Activated CD8-positive, alpha-beta T cell treated with anti-CD3 and anti-CD28 coated beads for 36 hours (primary cell): ENCODE measurements at regions not wholly inside any gene's neighbourhood (a gene's known extent, or its start where the extent isn't known, plus 50 kb on each side); places are given as distances from the start of the nearest gene placed in this dataset.
"Not testable (repeated sequence)": the region's sequence is repeated elsewhere in the genome, so short reads cannot be mapped to it uniquely, and the experiment has no call there.

ENCODE experiments used
- ATAC-seq: fragments of 200-7000 bp; cut with Tn5 transposase; one replicate; pipeline ENCODE4 v1.10.0; 2021; ENCODE audit warnings: mild to moderate bottlenecking, moderate library complexity
- CTCF ChIA-PET: fragments of 350-600 bp; sonication (Branson Sonifier 250); formaldehyde crosslinking; loops from one replicate; lab custom pipeline; 2021; ENCODE audit warnings: antibody characterized with exemption; lab: Charles Lee
- POLR2A ChIA-PET: fragments of 350-600 bp; sonication (Branson Sonifier 250); formaldehyde crosslinking; loops from one replicate; lab custom pipeline; 2021; ENCODE audit warnings: antibody characterized with exemption; lab: Charles Lee
- DNase-seq: peaks from one replicate; pipeline ENCODE4 v3.0.0-alpha.2; 2020
- H3K27ac Mint-ChIP-seq: one replicate; pipeline ENCODE4 v1.8.0; 2021; ENCODE audit warnings: mild to moderate bottlenecking, mixed read lengths
- H3K27me3 Mint-ChIP-seq: one replicate; pipeline ENCODE4 v1.8.0; 2021; ENCODE audit warnings: mixed read lengths
- H3K36me3 Mint-ChIP-seq: one replicate; pipeline ENCODE4 v1.8.0; 2021; ENCODE audit warnings: low read depth, mixed read lengths
- H3K4me1 Mint-ChIP-seq: one replicate; pipeline ENCODE4 v1.8.0; 2021; ENCODE audit warnings: low read depth, mixed read lengths
- H3K4me3 Mint-ChIP-seq: one replicate; pipeline ENCODE4 v1.8.0; 2021; ENCODE audit warnings: mild to moderate bottlenecking, moderate library complexity, mixed read lengths
- H3K9me3 Mint-ChIP-seq: one replicate; pipeline ENCODE4 v1.8.0; 2021; ENCODE audit warnings: mixed read lengths
- intact Hi-C: fragments of 100-400 bp; cut with micrococcal nuclease; formaldehyde crosslinking; loops from one replicate; pipeline ENCODE4 v1.10.0; 2022
- TF ChIP-seq, protein P1 (sequence below): fragments of 200-600 bp; IDR thresholded peaks from one replicate; pipeline ENCODE4 v1.8.0; 2022; ENCODE audit warnings: antibody characterized with exemption, mild to moderate bottlenecking

DNA sequence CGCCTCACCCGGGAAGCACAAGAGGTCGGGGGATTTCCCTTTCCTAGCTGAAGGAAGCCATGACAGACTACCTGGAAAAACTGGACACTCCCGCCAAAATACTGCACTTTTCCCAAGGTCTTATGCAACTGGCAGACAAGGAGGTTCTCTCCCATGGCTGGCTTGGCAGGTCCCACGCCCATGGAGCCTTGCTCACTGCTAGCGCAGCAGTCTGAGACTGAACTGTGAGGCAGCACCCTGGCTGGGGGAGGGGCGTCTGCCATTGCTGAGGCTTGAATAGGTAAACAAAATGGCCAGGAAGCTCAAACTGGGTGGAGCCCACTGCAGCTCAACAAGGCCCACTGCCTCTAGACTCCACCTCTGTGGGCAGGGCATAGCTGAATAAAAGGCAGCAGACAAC is 92.1 kb downstream of the C4BPA start:
- H3K4me1 Mint-ChIP-seq, ATAC-seq, H3K27ac Mint-ChIP-seq, POLR2A ChIA-PET, CTCF ChIA-PET, H3K4me3 Mint-ChIP-seq, intact Hi-C loops, DNase-seq, H3K36me3 Mint-ChIP-seq: not testable (repeated sequence)
- H3K27me3 Mint-ChIP-seq, result peaks cover 11% of the 10 kb centered on the region
- H3K9me3 Mint-ChIP-seq, result peaks cover 11% of the 10 kb centered on the region

DNA sequence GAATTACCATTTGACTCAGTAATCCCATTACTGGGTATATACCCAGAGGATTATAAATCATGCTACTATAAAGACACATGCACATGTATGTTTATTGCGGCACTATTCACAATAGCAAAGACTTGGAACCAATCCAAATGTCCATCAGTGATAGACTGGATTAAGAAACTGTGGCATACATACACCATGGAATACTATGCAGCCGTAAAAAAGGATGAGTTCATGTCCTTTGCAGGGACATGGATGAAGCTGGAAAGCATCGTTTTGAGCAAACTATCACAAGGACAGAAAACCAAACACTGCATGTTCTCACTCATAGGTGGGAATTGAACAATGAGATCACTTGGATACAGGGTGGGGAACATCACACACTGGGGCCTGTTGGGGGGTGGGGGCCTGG is 97.5 kb downstream of the C4BPA start:
- H3K27me3 Mint-ChIP-seq, intact Hi-C loops: not testable (repeated sequence)

DNA sequence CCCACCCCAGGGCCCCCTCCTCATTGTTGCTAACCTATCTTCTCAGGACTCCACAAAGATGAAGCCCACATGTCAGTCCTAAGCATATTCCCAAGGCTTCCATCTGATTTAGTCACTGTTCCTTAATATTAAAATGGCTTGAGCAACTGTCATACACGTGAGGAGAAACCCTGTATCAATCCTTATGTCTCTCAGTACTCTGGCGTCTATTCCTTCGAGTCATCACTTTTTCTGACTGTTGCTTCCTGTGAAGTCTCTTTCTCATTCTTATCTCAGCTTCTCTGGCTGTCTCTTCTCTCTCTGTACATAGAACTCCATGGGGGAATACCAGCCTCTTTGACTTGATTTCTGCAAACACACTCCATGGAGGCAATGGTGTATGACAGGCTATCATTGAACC is 98.4 kb downstream of the C4BPA start:
- intact Hi-C loops, result no loop called here
- ChIA-PET CTCF (no interaction called here), POLR2A (no interaction called here)
- Mint-ChIP-seq H3K27ac (no peak overlapping the region), H3K4me3 (no peak overlapping the region), H3K4me1 (peaks cover 4% of the 10 kb centered on the region), H3K9me3 (peaks cover 15% of the 10 kb centered on the region), H3K27me3 (no peaks in the 10 kb centered on the region), H3K36me3 (peaks cover 6% of the 10 kb centered on the region)
- TF ChIP-seq, protein P1, sequence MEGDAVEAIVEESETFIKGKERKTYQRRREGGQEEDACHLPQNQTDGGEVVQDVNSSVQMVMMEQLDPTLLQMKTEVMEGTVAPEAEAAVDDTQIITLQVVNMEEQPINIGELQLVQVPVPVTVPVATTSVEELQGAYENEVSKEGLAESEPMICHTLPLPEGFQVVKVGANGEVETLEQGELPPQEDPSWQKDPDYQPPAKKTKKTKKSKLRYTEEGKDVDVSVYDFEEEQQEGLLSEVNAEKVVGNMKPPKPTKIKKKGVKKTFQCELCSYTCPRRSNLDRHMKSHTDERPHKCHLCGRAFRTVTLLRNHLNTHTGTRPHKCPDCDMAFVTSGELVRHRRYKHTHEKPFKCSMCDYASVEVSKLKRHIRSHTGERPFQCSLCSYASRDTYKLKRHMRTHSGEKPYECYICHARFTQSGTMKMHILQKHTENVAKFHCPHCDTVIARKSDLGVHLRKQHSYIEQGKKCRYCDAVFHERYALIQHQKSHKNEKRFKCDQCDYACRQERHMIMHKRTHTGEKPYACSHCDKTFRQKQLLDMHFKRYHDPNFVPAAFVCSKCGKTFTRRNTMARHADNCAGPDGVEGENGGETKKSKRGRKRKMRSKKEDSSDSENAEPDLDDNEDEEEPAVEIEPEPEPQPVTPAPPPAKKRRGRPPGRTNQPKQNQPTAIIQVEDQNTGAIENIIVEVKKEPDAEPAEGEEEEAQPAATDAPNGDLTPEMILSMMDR, result no peak
- no peak for ATAC-seq
- DNase-seq, result no peak

More for the DNA sequence above, 97.5 kb downstream of the C4BPA start:
- CTCF ChIA-PET, DNase-seq, H3K4me3 Mint-ChIP-seq, H3K4me1 Mint-ChIP-seq, ATAC-seq, H3K36me3 Mint-ChIP-seq, H3K27ac Mint-ChIP-seq, POLR2A ChIA-PET: not testable (repeated sequence)
- peaks cover 19% of the 10 kb centered on the region for H3K9me3 Mint-ChIP-seq

DNA sequence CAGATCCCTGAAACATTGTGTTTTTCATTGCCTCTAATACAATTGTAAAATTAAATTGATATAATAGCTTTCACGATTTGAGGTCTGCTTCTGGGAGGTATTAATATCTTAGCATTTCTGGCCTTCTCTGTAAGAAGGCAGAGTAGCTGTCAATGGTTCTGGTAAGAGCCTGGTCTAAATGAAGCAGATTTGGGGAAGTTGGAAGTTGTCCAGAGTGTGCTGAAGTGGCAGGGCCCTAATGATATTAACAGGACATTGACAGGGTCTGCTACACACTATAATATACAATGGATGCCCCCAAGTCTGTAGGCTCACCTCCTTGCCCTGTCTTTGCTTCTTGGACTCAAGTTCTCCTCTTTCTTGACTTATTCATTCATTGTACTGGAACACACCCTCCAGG is 99.5 kb downstream of the C4BPA start:
- CTCF ChIA-PET, result no interaction called here
- Mint-ChIP-seq H3K4me1 (peaks cover 4% of the 10 kb centered on the region), H3K9me3 (peaks cover 18% of the 10 kb centered on the region), H3K27me3 (no peaks in the 10 kb centered on the region), H3K27ac (no peak overlapping the region), H3K4me3 (no peak overlapping the region), H3K36me3 (peaks cover 9% of the 10 kb centered on the region)
- intact Hi-C loops, result no loop called here
- TF ChIP-seq, protein P1, result no peak
- POLR2A ChIA-PET, result no interaction called here
- DNase-seq, result no peak
- ATAC-seq, result no peak

DNA sequence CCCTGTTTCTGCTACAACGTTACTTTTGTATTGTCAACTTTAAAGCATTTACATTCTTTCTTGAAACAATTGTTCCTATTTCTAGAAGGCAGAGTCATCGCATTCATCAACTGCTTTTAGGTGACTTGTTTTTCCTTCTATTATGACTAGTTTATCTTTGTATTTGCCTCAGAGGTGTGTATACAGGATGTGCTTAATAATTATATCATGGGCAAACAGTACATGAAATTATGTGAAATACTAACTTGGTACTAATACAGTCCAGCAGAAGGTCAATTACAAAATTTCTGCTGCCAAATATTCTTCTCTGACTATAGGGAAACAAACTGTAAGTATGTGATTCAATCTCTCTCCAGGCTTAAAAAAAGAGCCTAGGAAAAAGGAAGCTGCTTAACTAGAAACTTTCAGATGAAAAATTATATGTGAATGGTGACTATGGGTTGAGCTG is 101.6 kb downstream of the C4BPA start:
- no peak overlapping the region for H3K27ac Mint-ChIP-seq
- no peak for ATAC-seq
- H3K4me1 Mint-ChIP-seq, result peaks cover 4% of the 10 kb centered on the region
- CTCF ChIA-PET, result interaction anchor here (1.4 kb wide), 1 partner anchor 121 kb away, joined by 4 read pairs; no protein-coding TSS in a partner anchor
- H3K36me3 Mint-ChIP-seq, result peaks cover 9% of the 10 kb centered on the region
- TF ChIP-seq, protein P1, result no peak
- intact Hi-C loops, result no loop called here
- peaks cover 21% of the 10 kb centered on the region for H3K9me3 Mint-ChIP-seq
- no peak overlapping the region for H3K4me3 Mint-ChIP-seq
- H3K27me3 Mint-ChIP-seq, result no peaks in the 10 kb centered on the region
- POLR2A ChIA-PET, result no interaction called here
- DNase-seq, result no peak

DNA sequence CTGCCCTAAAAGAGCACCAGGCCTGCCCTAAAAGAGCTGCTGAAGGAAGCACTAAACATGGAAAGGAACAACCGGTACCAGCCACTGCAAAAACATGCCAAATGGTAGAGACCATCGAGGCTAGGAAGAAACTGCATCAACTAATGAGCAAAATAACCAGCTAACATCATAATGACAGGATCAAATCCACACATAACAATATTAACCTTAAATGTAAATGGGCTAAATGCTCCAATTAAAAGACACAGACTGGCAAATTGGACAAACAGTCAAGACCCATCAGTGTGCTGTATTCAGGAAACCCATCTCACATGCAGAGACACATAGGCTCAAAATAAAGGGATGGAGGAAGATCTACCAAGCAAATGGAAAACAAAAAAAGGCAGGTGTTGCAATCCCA is 104.7 kb downstream of the C4BPA start:
- ATAC-seq, H3K27me3 Mint-ChIP-seq, CTCF ChIA-PET, DNase-seq, H3K27ac Mint-ChIP-seq, H3K4me3 Mint-ChIP-seq, POLR2A ChIA-PET, intact Hi-C loops, H3K4me1 Mint-ChIP-seq, H3K36me3 Mint-ChIP-seq: not testable (repeated sequence)
- H3K9me3 Mint-ChIP-seq, result peaks cover 15% of the 10 kb centered on the region
